ENCODE measurements at regions not wholly inside any gene's neighbourhood (a gene's known extent, or its start where the extent isn't known, plus 50 kb on each side); places are given as distances from the start of the nearest gene placed in this dataset.

GRCh38 chr1:184258525-184258924 lies 128.3 kb upstream of the C1orf21 start:
- Histone ChIP-seq H3K79me2 (ENCODE audit: control insufficient read depth, low read length) (no peaks in the 10 kb centered on the region), H3K4me3 (ENCODE audit: low read length) (no peak overlapping the region), H3K27ac (ENCODE audit: low read depth, low read length) (no peak overlapping the region), H3K4me2 (ENCODE audit: low read length) (no peak overlapping the region), H3K9me3 (ENCODE audit: control insufficient read depth, insufficient read depth, low read length) (no peaks in the 10 kb centered on the region), H3F3A (ENCODE audit: control insufficient read depth, insufficient read depth) (no peaks in the 10 kb centered on the region), H3K27me3 (ENCODE audit: control insufficient read depth, low read length) (no peaks in the 10 kb centered on the region), H3K9me2 (replicated peaks; ENCODE audit: control insufficient read depth, low read length) (no peaks in the 10 kb centered on the region), H3K36me3 (ENCODE audit: control insufficient read depth, low read length) (no peaks in the 10 kb centered on the region), H3K4me1 (ENCODE audit: control insufficient read depth, low read length) (no peaks in the 10 kb centered on the region), H4K20me1 (ENCODE audit: control insufficient read depth, insufficient read depth, low read depth, low read length) (no peaks in the 10 kb centered on the region)
- no peak for TF ChIP-seq EZH2phosphoT487 (IDR thresholded peaks at IDR 0.05; ENCODE audit: borderline replicate concordance, low read length)
- TF ChIP-seq, protein P1, sequence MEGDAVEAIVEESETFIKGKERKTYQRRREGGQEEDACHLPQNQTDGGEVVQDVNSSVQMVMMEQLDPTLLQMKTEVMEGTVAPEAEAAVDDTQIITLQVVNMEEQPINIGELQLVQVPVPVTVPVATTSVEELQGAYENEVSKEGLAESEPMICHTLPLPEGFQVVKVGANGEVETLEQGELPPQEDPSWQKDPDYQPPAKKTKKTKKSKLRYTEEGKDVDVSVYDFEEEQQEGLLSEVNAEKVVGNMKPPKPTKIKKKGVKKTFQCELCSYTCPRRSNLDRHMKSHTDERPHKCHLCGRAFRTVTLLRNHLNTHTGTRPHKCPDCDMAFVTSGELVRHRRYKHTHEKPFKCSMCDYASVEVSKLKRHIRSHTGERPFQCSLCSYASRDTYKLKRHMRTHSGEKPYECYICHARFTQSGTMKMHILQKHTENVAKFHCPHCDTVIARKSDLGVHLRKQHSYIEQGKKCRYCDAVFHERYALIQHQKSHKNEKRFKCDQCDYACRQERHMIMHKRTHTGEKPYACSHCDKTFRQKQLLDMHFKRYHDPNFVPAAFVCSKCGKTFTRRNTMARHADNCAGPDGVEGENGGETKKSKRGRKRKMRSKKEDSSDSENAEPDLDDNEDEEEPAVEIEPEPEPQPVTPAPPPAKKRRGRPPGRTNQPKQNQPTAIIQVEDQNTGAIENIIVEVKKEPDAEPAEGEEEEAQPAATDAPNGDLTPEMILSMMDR (IDR thresholded peaks at IDR 0.05; ENCODE audit: low read depth, low read length, poor library complexity, severe bottlenecking) = no peak

GRCh38 chr1:184260382-184260781 lies 126.4 kb upstream of the C1orf21 start:
- TF ChIP-seq, protein P1 (IDR thresholded peaks at IDR 0.05; ENCODE audit: low read depth, low read length, poor library complexity, severe bottlenecking) = no peak
- no peak for TF ChIP-seq EZH2phosphoT487 (IDR thresholded peaks at IDR 0.05; ENCODE audit: borderline replicate concordance, low read length)
- H3F3A ChIP-seq (ENCODE audit: control insufficient read depth, insufficient read depth) = no peaks in the 10 kb centered on the region
- no peaks in the 10 kb centered on the region for H3K36me3 ChIP-seq (ENCODE audit: control insufficient read depth, low read length)
- H3K9me3 ChIP-seq (ENCODE audit: control insufficient read depth, insufficient read depth, low read length) = no peaks in the 10 kb centered on the region
- H3K4me2 ChIP-seq (ENCODE audit: low read length) = no peak overlapping the region
- H3K27ac ChIP-seq (ENCODE audit: low read depth, low read length) = no peak overlapping the region
- H3K27me3 ChIP-seq (ENCODE audit: control insufficient read depth, low read length) = no peaks in the 10 kb centered on the region
- no peaks in the 10 kb centered on the region for H3K9me2 ChIP-seq (replicated peaks; ENCODE audit: control insufficient read depth, low read length)
- no peak overlapping the region for H3K4me3 ChIP-seq (ENCODE audit: low read length)
- no peaks in the 10 kb centered on the region for H3K4me1 ChIP-seq (ENCODE audit: control insufficient read depth, low read length)
- H4K20me1 ChIP-seq (ENCODE audit: control insufficient read depth, insufficient read depth, low read depth, low read length) = no peaks in the 10 kb centered on the region
- H3K79me2 ChIP-seq (ENCODE audit: control insufficient read depth, low read length) = no peaks in the 10 kb centered on the region

GRCh38 chr1:184262109-184262508 lies 124.7 kb upstream of the C1orf21 start:
- Histone ChIP-seq H4K20me1 (ENCODE audit: control insufficient read depth, insufficient read depth, low read depth, low read length) (no peaks in the 10 kb centered on the region), H3F3A (ENCODE audit: control insufficient read depth, insufficient read depth) (no peaks in the 10 kb centered on the region), H3K79me2 (ENCODE audit: control insufficient read depth, low read length) (no peaks in the 10 kb centered on the region), H3K9me3 (ENCODE audit: control insufficient read depth, insufficient read depth, low read length) (no peaks in the 10 kb centered on the region), H3K4me1 (ENCODE audit: control insufficient read depth, low read length) (no peaks in the 10 kb centered on the region), H3K36me3 (ENCODE audit: control insufficient read depth, low read length) (no peaks in the 10 kb centered on the region), H3K4me2 (ENCODE audit: low read length) (no peak overlapping the region), H3K4me3 (ENCODE audit: low read length) (no peak overlapping the region), H3K9me2 (replicated peaks; ENCODE audit: control insufficient read depth, low read length) (no peaks in the 10 kb centered on the region), H3K27ac (ENCODE audit: low read depth, low read length) (no peak overlapping the region), H3K27me3 (ENCODE audit: control insufficient read depth, low read length) (no peaks in the 10 kb centered on the region)
- TF ChIP-seq, protein P1 (IDR thresholded peaks at IDR 0.05; ENCODE audit: low read depth, low read length, poor library complexity, severe bottlenecking) = no peak
- no peak for TF ChIP-seq EZH2phosphoT487 (IDR thresholded peaks at IDR 0.05; ENCODE audit: borderline replicate concordance, low read length)

DNA sequence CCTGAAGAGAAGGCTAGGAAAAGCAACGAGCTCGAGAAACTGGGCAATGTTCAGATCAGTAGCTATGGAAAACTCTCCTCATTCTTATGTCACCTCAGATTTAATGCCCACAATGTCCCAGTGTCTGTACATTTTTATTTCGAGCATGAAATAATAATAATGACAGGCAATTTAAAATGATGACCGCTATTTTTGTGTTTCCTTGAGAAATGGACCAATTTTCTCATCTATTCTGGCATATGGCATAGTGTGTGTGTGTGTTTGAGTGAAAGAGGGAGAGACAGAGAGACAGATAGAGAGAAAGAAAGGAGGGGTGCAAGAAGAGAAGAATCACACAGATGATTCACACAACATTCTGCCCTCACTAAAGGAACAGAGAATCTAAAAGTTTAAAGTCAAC lies 119.1 kb upstream of the C1orf21 start:
- Histone ChIP-seq H3K9me3 (ENCODE audit: control insufficient read depth, insufficient read depth, low read length) (no peaks in the 10 kb centered on the region), H4K20me1 (ENCODE audit: control insufficient read depth, insufficient read depth, low read depth, low read length) (no peaks in the 10 kb centered on the region), H3K27ac (ENCODE audit: low read depth, low read length) (no peak overlapping the region), H3K27me3 (ENCODE audit: control insufficient read depth, low read length) (no peaks in the 10 kb centered on the region), H3F3A (ENCODE audit: control insufficient read depth, insufficient read depth) (no peaks in the 10 kb centered on the region), H3K9me2 (replicated peaks; ENCODE audit: control insufficient read depth, low read length) (no peaks in the 10 kb centered on the region), H3K4me2 (ENCODE audit: low read length) (no peak overlapping the region), H3K36me3 (ENCODE audit: control insufficient read depth, low read length) (no peaks in the 10 kb centered on the region), H3K79me2 (ENCODE audit: control insufficient read depth, low read length) (no peaks in the 10 kb centered on the region), H3K4me1 (ENCODE audit: control insufficient read depth, low read length) (no peaks in the 10 kb centered on the region), H3K4me3 (ENCODE audit: low read length) (no peak overlapping the region)
- TF ChIP-seq EZH2phosphoT487 (IDR thresholded peaks at IDR 0.05; ENCODE audit: borderline replicate concordance, low read length) = no peak
- TF ChIP-seq, protein P1 (IDR thresholded peaks at IDR 0.05; ENCODE audit: low read depth, low read length, poor library complexity, severe bottlenecking) = no peak
